Epithelial cell of esophagus (primary cell): ENCODE measurements at regions not wholly inside any gene's neighbourhood (a gene's known extent, or its start where the extent isn't known, plus 50 kb on each side); places are given as distances from the start of the nearest gene placed in this dataset.

Experiments
- DNase-seq: peaks from one replicate; pipeline ENCODE4 v3.0.0; 2010; ENCODE audit warnings: low read depth
- H3K4me3 ChIP-seq: 2 replicates; pipeline ENCODE4 v1.5.1; 2011; ENCODE audit warnings: mild to moderate bottlenecking, low read length, control low read depth
- CTCF ChIP-seq: IDR thresholded peaks from 2 replicates; pipeline ENCODE4 v1.5.1; 2011; ENCODE audit warnings: low read depth, mild to moderate bottlenecking, low read length, control low read depth, inconsistent platforms; ENCODE audit not compliant: insufficient read depth; ENCODE audit errors: missing control alignments

DNA sequence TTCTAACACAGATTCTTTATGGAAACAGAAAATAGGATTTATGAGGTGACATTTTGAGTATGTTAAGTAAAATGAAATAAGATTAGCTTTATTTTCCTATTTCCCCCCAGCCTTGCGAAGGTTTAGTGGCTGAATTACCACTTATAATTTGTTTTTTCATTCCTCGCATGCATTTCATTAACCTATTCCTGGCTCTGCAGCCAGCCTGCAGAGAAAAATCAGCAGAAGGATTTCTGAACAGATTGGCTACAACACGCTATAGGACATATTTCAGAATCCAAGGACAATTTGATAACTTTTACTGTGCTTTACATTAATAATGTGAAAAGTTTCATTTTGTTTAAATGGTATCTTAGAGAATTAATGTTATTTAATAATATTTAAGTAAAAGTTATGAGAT, 162.4 kb upstream of the MMS22L start:
- no peak for TF ChIP-seq CTCF
- DNase-seq, result no peak
- H3K4me3 ChIP-seq, result no peak overlapping the region

DNA sequence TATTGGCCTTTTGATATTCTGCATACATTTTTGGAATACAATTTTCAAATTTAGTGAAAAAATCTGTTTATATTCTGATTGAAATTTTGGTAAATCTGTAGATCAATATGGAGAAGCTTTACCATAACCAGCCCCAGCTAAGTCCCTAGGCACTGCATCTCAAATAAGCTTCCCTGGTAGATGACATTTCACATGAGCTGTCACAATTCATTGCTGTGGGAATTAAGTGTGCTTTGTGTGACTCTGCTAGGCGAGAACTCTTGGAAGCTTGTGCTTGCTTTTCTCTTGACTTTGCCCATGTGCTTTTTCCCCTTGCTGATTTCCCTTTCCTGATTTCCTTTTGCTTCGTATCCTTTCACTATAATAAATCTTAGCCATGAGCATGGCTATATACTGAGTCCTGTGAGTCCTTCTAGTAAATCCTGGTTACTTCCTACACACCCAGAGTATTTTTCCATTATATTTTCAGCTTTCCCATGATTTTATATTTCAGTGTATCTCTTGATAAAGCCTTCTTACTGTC, 166.5 kb upstream of the MMS22L start:
- no peak overlapping the region for H3K4me3 ChIP-seq
- no peak for TF ChIP-seq CTCF
- no peak for DNase-seq

DNA sequence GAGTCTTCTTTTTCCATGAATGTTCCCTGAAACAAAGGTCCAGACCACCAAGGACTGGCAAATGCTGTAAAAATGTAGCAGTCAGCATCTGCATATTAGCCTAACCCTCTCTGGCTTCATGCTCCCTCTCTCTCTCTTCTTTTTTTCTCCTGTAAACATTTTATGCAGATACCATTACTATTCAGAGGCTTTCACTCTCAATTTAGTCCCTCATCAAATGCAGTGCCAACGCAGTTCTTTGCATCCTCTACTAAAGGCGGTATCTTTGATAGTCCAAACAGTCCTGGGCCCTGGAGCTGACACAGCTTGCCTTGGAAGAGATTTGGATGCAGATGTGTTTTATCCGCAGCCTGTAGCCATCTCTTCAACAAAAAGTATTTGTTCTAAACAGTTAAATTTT, 167.1 kb upstream of the MMS22L start:
- no peak for DNase-seq
- H3K4me3 ChIP-seq, result no peak overlapping the region
- no peak for TF ChIP-seq CTCF

- TF ChIP-seq CTCF, result no peak
- DNase-seq, result peak; percentile 2
- no peak overlapping the region for H3K4me3 ChIP-seq
Measured at GRCh38 chr6:97456070-97456469, 173.1 kb upstream of the MMS22L start.

GRCh38 chr6:97459535-97459934, 176.5 kb upstream of the MMS22L start:
- TF ChIP-seq CTCF, result no peak
- H3K4me3 ChIP-seq, result no peak overlapping the region
- no peak for DNase-seq

DNA sequence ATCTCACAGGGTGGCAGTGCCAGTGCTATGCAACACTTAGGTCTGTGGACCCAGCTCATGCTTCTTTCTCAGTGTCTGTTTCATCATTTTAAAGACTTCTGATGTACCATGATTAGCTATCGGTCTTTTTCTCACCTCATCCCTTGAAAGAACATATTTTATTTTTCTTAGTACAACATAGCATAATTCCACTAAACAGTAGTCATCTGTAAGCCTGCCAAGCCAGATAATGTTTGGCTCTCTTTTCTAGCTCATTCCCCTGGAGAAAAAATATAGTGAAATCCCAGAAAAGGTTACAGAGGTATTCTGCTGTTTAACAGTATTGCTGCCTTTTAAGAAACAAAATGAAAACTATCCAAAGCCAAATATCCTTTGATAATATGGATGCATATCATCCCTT, 177.0 kb upstream of the MMS22L start:
- TF ChIP-seq CTCF, result no peak
- no peak for DNase-seq
- no peak overlapping the region for H3K4me3 ChIP-seq

DNA sequence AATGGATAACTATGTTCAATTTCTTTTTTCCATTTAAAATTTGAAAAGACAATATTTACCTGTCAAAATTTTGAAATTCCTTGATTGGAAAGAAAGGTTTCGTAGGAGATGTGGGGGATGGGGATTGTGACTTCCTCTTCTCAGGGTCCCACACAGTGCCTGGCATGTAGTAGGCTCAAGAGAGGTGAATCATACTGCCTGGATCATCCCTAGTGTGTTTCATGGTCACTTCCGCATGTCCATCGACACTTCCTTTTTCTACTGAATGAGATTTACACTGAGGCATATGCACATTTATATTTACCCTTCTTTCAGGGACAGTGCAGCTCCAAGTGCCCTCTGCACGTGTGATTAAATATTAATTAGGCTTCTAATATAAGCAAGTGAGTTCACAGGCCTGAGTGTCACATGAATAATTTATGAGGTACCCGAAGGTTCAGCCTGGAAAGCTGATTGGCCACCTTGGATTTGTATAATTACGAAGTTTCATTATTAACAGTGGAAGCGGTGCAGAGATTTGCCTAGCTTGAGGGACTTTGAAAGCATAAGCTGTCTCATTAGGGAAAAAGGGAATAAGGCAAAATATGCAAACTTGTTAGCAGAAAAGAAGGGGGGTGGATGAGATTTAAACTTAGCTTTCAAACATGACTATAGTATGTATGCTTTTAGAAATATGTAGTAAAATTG, 177.5 kb upstream of the MMS22L start:
- no peak overlapping the region for H3K4me3 ChIP-seq
- DNase-seq, result no peak
- no peak for TF ChIP-seq CTCF
